GM23338 (cell line): ENCODE measurements at regions not wholly inside any gene's neighbourhood (a gene's known extent, or its start where the extent isn't known, plus 50 kb on each side); places are given as distances from the start of the nearest gene placed in this dataset.

Experiments
- ATAC-seq: fragments of 200-7000 bp; cut with Tn5 transposase; 3 replicates; pipeline ENCODE4 v1.9.1; 2020
- DNase-seq: peaks from one replicate; pipeline ENCODE4 v3.0.0-alpha.2; 2015; ENCODE audit warnings: low spot score
- H2AFZ ChIP-seq: fragments of 200-600 bp; sonication (generic); 2 replicates; pipeline ENCODE4 v1.8.0; 2016; ENCODE audit warnings: antibody characterized with exemption, mild to moderate bottlenecking, moderate library complexity
- H3F3A ChIP-seq: fragments of 200-600 bp; sonication (generic); replicated peaks from 2 replicates; pipeline ENCODE4 v1.8.0; 2017; ENCODE audit warnings: antibody characterized with exemption, mixed run types, low read depth
- H3K27ac ChIP-seq: fragments of 200-600 bp; sonication (generic); 2 replicates; pipeline ENCODE4 v1.6.1; 2016; ENCODE audit warnings: low read depth
- H3K27me3 ChIP-seq: fragments of 200-600 bp; sonication (generic); 2 replicates; pipeline ENCODE4 v1.8.0; 2016; ENCODE audit warnings: mild to moderate bottlenecking, mixed run types, moderate library complexity; ENCODE audit not compliant: insufficient read depth
- H3K36me3 ChIP-seq: fragments of 200-600 bp; sonication (generic); 2 replicates; pipeline ENCODE4 v1.8.0; 2016; ENCODE audit warnings: mild to moderate bottlenecking; ENCODE audit not compliant: insufficient read depth
- H3K4me1 ChIP-seq: fragments of 200-600 bp; sonication (generic); 2 replicates; pipeline ENCODE4 v1.8.0; 2016; ENCODE audit warnings: mild to moderate bottlenecking, moderate library complexity; ENCODE audit not compliant: insufficient read depth
- H3K4me2 ChIP-seq: fragments of 200-600 bp; sonication (generic); 2 replicates; pipeline ENCODE4 v1.7.1; 2017; ENCODE audit warnings: mixed run types
- H3K4me3 ChIP-seq: fragments of 200-600 bp; sonication (generic); 2 replicates; pipeline ENCODE4 v1.6.1; 2016; ENCODE audit warnings: mixed run types
- H3K79me2 ChIP-seq: fragments of 200-600 bp; sonication (generic); replicated peaks from 2 replicates; pipeline ENCODE4 v1.8.0; 2017; ENCODE audit warnings: mild to moderate bottlenecking; ENCODE audit not compliant: insufficient read depth
- H3K9me2 ChIP-seq: fragments of 200-600 bp; sonication (generic); 2 replicates; pipeline ENCODE4 v1.8.0; 2017; ENCODE audit not compliant: insufficient read depth
- H4K20me1 ChIP-seq: fragments of 200-600 bp; sonication (generic); replicated peaks from 2 replicates; pipeline ENCODE4 v1.8.0; 2017; ENCODE audit warnings: mild to moderate bottlenecking; ENCODE audit not compliant: insufficient read depth
- H3K27ac Mint-ChIP-seq: 2 replicates; pipeline ENCODE4 v1.8.0; 2020; ENCODE audit warnings: inconsistent platforms, mild to moderate bottlenecking, moderate library complexity, mixed read lengths
- H3K27me3 Mint-ChIP-seq: 3 replicates; pipeline ENCODE4 v1.8.0; 2022; ENCODE audit warnings: low read depth, mild to moderate bottlenecking, moderate library complexity, mixed read lengths, inconsistent platforms; ENCODE audit not compliant: insufficient read depth, poor library complexity
- H3K36me3 Mint-ChIP-seq: 3 replicates; pipeline ENCODE4 v1.8.0; 2021; ENCODE audit warnings: low read depth, mild to moderate bottlenecking, inconsistent platforms, moderate library complexity, mixed read lengths
- H3K4me1 Mint-ChIP-seq: 3 replicates; pipeline ENCODE4 v1.8.0; 2020; ENCODE audit warnings: mild to moderate bottlenecking, inconsistent platforms, mixed read lengths
- H3K4me3 Mint-ChIP-seq: 3 replicates; pipeline ENCODE4 v1.8.0; 2021; ENCODE audit warnings: moderate library complexity, mild to moderate bottlenecking, inconsistent platforms, mixed read lengths
- H3K9me3 Mint-ChIP-seq: 3 replicates; pipeline ENCODE4 v1.8.0; 2020; ENCODE audit warnings: moderate library complexity, mild to moderate bottlenecking, inconsistent platforms, mixed read lengths
- CTCF ChIP-seq, 2 experiments: fragments of 200-600 bp in 1 of 2; sonication (generic) in 1 of 2; conservative IDR thresholded peaks; 2 replicates each; pipeline versions ENCODE4 v1.5.1 to v1.6.1; 2016 to 2017; ENCODE audit warnings: antibody characterized with exemption in 2 of 2, low read depth in 2 of 2, mild to moderate bottlenecking in 2 of 2, moderate library complexity in 1 of 2
- EZH2phosphoT487 ChIP-seq: fragments of 200-600 bp; sonication (generic); IDR thresholded peaks from one replicate; pipeline ENCODE4 v1.8.1; 2018; ENCODE audit warnings: antibody characterized with exemption; ENCODE audit not compliant: unreplicated experiment
- JUNB ChIP-seq: IDR thresholded peaks from one replicate; pipeline ENCODE4 v1.6.1; 2016; ENCODE audit warnings: antibody characterized with exemption; ENCODE audit not compliant: unreplicated experiment
- NANOG ChIP-seq: IDR thresholded peaks from 2 replicates; pipeline ENCODE4 v1.6.1; 2016; ENCODE audit warnings: antibody characterized with exemption, borderline replicate concordance
- REST ChIP-seq: IDR thresholded peaks from one replicate; pipeline ENCODE4 v1.6.1; 2018; ENCODE audit warnings: antibody characterized with exemption; ENCODE audit not compliant: unreplicated experiment
- ZNF114 ChIP-seq: fragments of 250-450 bp; sonication (Bioruptor Pico); IDR thresholded peaks from 2 replicates; pipeline ENCODE4 v1.5.0; 2020; ENCODE audit warnings: mild to moderate bottlenecking, moderate library complexity
- ZNF331 ChIP-seq: fragments of 250-450 bp; sonication (Bioruptor Pico); IDR thresholded peaks from 2 replicates; pipeline ENCODE4 v1.5.0; 2020; ENCODE audit warnings: low read depth, mild to moderate bottlenecking, moderate library complexity
- TF ChIP-seq, protein P1 (sequence below): IDR thresholded peaks from 2 replicates; pipeline ENCODE4 v1.6.1; 2016; ENCODE audit warnings: antibody characterized with exemption
- TF ChIP-seq, protein P2 (sequence below): fragments of 250-450 bp; sonication (Bioruptor Pico); IDR thresholded peaks from 2 replicates; pipeline ENCODE4 v1.5.0; 2020; ENCODE audit warnings: mild to moderate bottlenecking, moderate library complexity

- H3K36me3 Mint-ChIP-seq = no peaks in the 10 kb centered on the region
- TF ChIP-seq NANOG = no peak
- TF ChIP-seq ZNF331 (CRISPR knock-in tag) = no peak
- TF ChIP-seq CTCF (conservative IDR thresholded peaks at IDR 0.05; ENCODE audit: low read depth in 2 of 2) = no peak
- TF ChIP-seq REST = no peak
- TF ChIP-seq JUNB = no peak
- TF ChIP-seq EZH2phosphoT487 = no peak
- TF ChIP-seq, protein P1, sequence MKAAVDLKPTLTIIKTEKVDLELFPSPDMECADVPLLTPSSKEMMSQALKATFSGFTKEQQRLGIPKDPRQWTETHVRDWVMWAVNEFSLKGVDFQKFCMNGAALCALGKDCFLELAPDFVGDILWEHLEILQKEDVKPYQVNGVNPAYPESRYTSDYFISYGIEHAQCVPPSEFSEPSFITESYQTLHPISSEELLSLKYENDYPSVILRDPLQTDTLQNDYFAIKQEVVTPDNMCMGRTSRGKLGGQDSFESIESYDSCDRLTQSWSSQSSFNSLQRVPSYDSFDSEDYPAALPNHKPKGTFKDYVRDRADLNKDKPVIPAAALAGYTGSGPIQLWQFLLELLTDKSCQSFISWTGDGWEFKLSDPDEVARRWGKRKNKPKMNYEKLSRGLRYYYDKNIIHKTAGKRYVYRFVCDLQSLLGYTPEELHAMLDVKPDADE = no peak
- TF ChIP-seq, protein P2, sequence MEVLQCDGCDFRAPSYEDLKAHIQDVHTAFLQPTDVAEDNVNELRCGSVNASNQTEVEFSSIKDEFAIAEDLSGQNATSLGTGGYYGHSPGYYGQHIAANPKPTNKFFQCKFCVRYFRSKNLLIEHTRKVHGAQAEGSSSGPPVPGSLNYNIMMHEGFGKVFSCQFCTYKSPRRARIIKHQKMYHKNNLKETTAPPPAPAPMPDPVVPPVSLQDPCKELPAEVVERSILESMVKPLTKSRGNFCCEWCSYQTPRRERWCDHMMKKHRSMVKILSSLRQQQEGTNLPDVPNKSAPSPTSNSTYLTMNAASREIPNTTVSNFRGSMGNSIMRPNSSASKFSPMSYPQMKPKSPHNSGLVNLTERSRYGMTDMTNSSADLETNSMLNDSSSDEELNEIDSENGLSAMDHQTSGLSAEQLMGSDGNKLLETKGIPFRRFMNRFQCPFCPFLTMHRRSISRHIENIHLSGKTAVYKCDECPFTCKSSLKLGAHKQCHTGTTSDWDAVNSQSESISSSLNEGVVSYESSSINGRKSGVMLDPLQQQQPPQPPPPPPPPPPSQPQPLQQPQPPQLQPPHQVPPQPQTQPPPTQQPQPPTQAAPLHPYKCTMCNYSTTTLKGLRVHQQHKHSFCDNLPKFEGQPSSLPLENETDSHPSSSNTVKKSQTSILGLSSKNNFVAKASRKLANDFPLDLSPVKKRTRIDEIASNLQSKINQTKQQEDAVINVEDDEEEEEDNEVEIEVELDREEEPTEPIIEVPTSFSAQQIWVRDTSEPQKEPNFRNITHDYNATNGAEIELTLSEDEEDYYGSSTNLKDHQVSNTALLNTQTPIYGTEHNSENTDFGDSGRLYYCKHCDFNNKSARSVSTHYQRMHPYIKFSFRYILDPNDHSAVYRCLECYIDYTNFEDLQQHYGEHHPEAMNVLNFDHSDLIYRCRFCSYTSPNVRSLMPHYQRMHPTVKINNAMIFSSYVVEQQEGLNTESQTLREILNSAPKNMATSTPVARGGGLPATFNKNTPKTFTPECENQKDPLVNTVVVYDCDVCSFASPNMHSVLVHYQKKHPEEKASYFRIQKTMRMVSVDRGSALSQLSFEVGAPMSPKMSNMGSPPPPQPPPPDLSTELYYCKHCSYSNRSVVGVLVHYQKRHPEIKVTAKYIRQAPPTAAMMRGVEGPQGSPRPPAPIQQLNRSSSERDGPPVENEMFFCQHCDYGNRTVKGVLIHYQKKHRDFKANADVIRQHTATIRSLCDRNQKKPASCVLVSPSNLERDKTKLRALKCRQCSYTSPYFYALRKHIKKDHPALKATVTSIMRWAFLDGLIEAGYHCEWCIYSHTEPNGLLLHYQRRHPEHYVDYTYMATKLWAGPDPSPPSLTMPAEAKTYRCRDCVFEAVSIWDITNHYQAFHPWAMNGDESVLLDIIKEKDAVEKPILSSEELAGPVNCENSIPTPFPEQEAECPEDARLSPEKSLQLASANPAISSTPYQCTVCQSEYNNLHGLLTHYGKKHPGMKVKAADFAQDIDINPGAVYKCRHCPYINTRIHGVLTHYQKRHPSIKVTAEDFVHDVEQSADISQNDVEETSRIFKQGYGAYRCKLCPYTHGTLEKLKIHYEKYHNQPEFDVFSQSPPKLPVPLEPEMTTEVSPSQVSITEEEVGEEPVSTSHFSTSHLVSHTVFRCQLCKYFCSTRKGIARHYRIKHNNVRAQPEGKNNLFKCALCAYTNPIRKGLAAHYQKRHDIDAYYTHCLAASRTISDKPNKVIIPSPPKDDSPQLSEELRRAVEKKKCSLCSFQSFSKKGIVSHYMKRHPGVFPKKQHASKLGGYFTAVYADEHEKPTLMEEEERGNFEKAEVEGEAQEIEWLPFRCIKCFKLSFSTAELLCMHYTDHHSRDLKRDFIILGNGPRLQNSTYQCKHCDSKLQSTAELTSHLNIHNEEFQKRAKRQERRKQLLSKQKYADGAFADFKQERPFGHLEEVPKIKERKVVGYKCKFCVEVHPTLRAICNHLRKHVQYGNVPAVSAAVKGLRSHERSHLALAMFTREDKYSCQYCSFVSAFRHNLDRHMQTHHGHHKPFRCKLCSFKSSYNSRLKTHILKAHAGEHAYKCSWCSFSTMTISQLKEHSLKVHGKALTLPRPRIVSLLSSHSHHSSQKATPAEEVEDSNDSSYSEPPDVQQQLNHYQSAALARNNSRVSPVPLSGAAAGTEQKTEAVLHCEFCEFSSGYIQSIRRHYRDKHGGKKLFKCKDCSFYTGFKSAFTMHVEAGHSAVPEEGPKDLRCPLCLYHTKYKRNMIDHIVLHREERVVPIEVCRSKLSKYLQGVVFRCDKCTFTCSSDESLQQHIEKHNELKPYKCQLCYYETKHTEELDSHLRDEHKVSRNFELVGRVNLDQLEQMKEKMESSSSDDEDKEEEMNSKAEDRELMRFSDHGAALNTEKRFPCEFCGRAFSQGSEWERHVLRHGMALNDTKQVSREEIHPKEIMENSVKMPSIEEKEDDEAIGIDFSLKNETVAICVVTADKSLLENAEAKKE (CRISPR knock-in tag) = no peak
- TF ChIP-seq ZNF114 (CRISPR knock-in tag) = no peak
- Histone ChIP-seq H3K79me2 (no peaks in the 10 kb centered on the region), H3F3A (no peaks in the 10 kb centered on the region), H3K27me3 (peaks cover 48% of the 10 kb centered on the region), H3K4me3 (no peak overlapping the region), H4K20me1 (0 out of 2 replicates have a peak, but pooled peaks cover 3% of the 10 kb centered on the region), H3K4me2 (no peak overlapping the region), H3K27ac (no peak overlapping the region), H3K9me2 (no peaks in the 10 kb centered on the region), H3K36me3 (no peaks in the 10 kb centered on the region), H2AFZ (no peak overlapping the region), H3K4me1 (no peaks in the 10 kb centered on the region)
- peaks cover 22% of the 10 kb centered on the region for H3K27me3 Mint-ChIP-seq
- no peak for DNase-seq
- peaks cover 9% of the 10 kb centered on the region; the same call in 2 of the 3 replicates for H3K9me3 Mint-ChIP-seq
- peaks cover 4% of the 10 kb centered on the region; the same call in 2 of the 3 replicates for H3K4me1 Mint-ChIP-seq
- no peak overlapping the region for H3K4me3 Mint-ChIP-seq
- no peak for ATAC-seq
- no peak overlapping the region for H3K27ac Mint-ChIP-seq
Observed at GRCh38 chr2:5908071-5908470, 215.9 kb downstream of the SOX11 start.
